GM11168 (cell line): ENCODE measurements at regions not wholly inside any gene's neighbourhood (a gene's known extent, or its start where the extent isn't known, plus 50 kb on each side); places are given as distances from the start of the nearest gene placed in this dataset.

Source experiments
- in situ Hi-C: fragments of 300-500 bp; cut with MboI; formaldehyde crosslinking; loops from one replicate; pipeline ENCODE4 v1.12.0; 2022; ENCODE audit warnings: low sequenced_read_pairs; ENCODE audit not compliant: unreplicated experiment

DNA sequence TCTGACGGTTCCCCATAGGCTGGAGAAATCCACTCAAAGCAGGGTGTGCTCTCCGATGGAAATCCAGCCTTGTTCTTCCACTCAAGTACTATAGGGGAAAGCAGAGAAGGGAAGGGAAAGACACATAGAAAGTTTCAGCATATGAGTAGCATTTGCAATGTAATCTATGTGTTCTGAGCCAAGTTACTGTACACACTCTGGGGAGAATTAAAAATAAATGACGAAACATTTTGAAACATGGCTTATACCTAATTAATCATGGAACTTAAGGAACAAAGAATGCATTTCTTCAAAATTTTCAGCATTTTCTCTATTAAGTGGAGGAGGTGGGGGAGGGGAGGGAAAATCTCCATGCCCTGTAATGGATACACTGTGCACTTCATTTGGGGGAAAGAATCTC is 198.1 kb upstream of the HABP2 start:
- in situ Hi-C loops: no loop called here

DNA sequence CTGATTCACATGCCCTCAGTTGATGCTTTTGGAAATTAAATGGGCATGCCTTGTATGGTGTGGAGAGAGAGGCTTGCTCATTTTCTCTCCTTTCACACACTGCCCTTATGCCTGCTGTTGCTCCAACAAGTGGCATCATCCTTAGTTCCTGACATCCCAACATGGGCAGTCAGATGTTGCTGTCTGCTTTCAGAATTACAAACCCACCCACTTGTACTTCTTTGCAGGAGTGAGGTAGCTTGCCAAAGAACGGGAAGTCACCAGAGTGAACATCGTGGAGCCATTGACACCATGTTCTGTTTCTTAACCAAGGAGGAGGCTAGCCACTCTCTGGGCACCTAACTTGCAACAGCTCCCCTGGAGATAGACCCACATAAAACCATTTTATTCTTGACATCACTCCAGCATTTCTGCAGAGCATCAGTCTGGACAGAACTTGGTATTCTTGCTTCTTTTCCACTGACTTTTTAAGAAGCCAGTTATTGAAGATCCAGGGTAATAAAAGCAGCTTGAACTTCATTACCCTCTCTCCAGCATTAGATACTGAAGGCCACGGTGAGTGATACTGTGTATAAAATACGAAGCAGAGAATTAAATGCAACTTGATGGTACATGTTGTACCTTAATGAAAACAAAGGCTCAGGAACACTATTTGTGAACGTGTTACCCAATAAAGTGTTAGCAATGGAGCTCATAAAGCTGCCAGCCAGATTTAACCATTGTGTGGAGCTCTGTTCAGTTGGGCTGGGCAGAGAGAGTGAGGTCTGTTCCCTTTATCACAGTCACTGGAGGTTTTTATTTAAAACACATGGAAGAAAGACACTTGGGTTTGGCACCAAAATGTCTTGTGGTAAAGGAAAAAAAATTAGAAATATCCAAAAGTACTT is 195.8 kb upstream of the HABP2 start:
- in situ Hi-C loops: no loop called here

DNA sequence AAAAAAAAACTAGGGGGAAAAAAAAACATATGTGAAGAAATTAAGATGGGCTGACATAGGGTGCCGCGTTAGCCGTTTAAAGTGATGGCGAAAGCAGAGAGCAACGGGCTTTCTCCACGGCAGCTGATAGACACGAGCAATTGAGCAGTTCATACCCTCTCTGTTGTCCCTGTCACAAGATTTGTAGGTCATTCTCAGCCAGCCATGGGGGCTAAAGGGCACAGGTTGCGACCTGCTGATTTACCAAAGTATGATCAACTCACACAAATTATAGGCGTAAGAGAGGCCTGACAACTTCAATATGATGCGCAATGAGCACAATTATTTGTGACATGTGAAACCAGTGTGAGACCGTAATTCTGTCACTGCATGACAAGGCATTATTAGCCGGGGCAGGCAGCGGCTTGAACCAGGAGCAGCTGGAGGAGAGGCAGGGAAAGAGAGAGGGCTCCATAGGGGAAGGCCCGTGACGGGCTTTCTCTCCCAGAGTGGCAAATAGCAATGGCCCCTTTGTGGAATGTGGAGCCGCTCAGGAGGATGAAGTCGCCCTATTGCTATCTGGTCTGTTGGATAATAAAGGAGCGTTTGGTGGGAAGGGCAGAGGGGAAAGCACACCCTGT is 195.1 kb upstream of the HABP2 start:
- in situ Hi-C loops: no loop called here

DNA sequence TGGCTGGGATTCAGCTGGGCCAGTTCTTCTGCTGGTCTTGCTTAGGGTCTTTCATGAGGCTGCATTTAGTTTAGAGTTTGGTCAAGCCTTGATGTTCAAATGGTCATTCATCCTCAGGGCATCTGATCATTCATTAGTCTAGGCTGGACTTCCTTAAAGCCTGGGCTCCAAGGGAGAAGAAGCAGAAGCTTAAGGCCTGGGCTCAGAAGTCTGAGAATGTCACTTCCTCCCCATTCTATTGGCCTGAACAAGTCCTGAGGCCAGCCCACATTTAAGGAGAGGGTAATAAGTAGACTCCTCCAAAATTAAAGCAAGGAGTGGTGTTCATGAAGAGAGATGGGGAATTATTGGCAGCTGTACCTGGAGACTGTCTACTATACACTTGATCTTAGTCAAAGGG is 193.2 kb upstream of the HABP2 start:
- in situ Hi-C loops: no loop called here

DNA sequence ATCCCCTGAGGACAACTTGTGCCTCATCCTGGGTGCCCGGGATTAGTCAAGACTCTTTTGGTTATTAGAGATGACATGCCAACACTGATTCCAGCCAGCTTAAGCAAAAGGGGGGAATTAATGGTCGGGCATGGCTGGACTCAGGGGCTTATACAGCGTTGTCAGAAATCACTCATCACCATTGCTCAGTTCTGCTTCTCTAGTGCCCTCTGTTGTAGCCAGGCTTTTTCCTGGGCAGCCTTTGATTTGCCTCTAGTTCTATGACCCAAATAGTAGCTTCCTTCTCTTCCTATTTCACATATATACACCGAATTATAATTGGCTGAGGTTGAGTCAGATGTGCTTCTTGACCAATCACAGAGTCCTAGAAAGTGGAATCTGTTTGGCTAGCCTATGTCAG is 192.0 kb upstream of the HABP2 start:
- in situ Hi-C loops: no loop called here

DNA sequence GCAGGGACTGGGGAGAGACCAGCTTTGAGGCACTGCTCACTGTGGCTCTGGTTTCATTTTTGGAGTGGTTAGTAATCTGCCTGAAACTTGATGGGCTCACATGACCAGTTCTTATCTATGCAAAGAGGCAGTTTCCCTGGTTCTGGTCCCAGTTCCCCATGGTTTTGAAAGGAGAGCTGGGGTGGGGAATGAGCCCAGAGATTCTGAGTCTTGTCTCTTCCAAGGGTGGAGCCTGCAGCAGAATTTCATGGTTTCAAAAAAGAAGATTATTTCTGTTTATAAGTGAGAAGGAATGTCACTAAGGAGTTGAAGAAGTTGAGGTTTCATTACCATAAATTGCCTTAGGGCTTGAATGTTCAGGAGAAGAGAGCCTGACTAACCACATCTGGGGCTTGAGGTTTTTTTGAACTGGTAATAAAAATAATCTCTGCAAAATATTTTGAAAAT is 190.2 kb upstream of the HABP2 start:
- in situ Hi-C loops: no loop called here

DNA sequence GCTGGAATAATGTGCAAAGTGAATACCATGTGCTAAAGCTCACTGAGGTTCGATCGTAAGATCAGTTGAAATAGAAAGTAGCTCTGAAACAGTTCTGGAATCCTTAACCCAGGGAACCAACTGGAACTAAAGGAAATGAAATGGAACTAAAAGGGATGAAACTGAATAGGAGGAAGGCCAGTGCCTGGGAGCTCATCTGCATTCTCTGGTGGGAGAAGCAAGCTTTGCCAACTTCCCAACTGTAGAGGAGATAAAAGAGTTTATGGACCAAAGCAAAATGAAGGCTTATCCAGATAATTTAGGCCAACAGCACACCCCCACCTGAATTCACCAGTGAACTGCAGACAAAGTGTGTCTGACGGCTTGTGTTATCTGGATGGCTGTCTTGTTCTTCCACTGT is 188.6 kb upstream of the HABP2 start:
- in situ Hi-C loops: no loop called here

DNA sequence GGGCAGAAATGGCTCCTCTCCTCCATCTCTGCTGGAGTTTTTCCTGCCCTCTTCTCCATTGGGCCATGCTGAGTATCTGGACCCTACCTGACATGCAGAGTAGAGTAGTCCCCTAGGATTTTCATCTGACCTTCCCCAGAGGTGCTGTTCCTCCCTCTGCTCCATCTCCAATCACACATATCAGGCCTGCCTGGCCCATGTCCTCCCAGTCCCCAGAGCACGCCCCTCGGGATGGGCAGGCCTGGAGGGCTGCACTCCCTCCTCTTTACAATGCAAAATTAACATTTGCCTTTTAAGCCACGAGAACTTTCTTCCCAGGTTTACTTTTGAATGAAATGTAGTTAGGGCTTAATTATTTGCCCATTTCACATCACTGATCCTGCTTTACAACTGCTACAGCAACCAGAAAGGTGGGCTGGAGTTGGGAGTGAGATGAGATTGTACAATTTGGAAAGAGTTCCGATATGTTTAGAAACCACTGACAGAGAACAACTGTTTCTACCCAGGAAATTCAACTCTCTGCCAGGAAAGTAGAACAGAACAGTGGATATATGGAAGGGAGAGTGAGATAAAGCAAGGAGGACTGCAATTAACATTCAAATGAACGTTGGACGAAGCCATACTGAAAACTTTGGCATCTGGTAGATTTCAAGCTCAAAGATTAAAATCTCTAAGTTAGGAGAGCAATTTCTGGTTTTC is 184.0 kb upstream of the HABP2 start:
- in situ Hi-C loops: no loop called here

DNA sequence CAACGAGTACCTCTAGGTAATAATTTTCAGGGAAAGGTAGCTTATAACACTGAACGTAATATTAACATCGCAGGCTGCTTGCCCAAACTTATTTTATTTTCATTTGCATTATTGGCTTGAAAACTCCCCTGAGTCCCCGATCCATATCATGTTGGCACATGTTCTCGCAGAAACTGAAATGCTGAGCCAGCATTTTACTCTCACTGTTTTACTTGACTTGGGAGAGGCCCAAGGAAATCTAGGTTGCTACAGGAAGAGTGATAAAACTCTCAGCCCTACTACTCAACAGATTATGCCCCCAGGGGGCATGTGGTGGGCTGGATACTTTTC is 183.5 kb upstream of the HABP2 start:
- in situ Hi-C loops: no loop called here

DNA sequence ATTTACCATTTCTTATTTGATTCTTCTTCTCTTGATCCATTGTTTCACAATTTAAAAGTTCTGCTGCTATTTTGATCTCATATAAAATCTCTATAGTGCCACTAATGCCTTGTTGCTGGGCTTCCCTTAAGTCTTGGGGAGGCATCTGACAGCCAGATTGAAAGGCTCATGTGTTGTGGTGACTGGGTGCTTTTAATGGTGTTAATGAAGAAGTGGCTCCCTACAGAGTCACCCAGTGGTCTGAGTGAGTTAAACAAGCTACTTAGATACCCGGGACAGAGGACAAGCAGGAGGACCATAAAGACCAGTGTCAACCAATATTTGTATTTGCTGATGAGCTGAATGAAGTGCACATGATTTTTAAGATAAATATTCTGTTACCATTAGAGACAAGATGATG is 176.4 kb upstream of the HABP2 start:
- in situ Hi-C loops: loop anchor here (25.0 kb wide), 1 partner anchor 664 kb away; no protein-coding TSS in a partner anchor

DNA sequence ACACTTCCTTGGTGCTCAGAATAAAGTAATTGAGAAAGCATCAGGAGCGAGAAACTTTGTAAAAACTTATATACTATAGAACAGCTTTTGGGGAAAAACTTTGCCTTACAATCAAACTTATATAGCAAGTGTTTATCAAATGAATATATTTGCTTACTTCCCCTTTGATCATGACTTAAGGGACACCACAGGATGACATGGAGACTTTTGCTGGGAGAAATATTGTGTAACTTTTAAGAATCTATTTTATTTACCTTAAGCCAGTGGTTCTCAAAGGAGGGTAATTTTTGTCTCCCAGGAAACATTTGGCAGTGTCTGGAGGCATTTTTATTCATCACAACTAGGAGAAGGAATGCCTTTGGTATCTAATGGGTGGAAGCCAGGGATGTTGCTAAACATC is 173.8 kb upstream of the HABP2 start:
- in situ Hi-C loops: loop anchor here (25.0 kb wide), 1 partner anchor 667 kb away; no protein-coding TSS in a partner anchor

DNA sequence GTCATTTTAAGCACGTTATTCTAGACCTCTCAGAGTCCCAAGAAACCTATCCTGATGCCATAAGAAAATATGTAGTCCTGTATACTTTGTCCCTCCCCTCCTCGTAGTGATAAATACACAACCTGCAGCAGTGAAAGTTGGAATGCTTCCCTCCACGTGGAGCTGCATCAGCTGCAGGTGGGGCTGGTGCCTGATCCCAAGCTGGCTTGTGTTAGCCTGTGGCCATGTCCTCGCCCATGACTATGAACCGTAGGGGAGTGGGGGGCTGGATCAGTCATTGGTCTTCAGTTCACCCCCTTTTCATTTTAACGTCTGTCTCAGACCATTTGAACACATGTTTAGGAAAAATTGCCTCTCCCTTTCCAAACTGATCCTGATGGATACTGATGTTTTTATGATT is 171.4 kb upstream of the HABP2 start:
- in situ Hi-C loops: loop anchor here (25.0 kb wide), 1 partner anchor 669 kb away; no protein-coding TSS in a partner anchor

DNA sequence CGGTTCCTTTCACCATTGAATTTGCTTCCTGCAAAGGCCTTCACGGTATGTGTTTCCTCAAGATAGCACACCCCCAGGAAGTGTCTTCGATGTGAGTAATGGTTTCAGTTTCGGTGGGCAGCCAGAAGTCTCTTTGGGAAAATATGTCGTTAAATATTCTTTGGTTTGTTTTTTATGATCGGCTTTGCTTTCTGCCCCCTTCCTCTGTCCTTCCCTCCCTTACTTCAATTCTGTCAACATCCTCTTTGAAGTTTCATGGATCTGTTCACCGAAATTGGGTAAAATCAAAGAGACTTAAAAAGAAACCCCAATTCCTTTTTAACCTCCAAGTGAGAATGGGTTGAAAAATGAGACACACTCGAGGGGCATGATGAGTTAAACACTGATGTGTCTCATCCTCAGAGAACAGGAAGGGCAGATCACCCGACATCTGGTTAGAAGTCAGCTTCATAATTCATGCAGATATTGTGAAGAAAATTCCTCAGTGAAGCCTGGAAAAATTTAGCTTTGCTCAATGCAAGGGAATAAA is 170.8 kb upstream of the HABP2 start:
- in situ Hi-C loops: loop anchor here (25.0 kb wide), 1 partner anchor 670 kb away; no protein-coding TSS in a partner anchor

DNA sequence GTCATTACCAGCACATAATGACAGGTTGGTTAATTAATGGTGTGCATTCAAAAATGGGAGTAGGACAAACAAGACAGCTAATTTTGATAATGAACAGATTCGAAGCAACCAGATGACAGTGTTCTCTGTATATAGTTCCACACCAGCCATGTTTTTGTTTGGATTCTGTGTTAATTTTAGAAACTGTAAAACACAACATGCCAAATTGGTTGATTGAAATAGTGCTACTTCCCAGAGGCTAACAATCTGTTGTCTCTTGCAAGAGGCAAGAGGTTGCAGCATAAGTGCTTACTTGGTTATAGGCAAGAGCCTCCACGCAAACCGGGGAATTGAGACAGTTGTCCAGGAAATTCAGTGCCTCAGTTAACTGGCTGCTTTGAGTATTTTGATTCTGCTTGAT is 170.2 kb upstream of the HABP2 start:
- in situ Hi-C loops: loop anchor here (25.0 kb wide), 1 partner anchor 670 kb away; no protein-coding TSS in a partner anchor

DNA sequence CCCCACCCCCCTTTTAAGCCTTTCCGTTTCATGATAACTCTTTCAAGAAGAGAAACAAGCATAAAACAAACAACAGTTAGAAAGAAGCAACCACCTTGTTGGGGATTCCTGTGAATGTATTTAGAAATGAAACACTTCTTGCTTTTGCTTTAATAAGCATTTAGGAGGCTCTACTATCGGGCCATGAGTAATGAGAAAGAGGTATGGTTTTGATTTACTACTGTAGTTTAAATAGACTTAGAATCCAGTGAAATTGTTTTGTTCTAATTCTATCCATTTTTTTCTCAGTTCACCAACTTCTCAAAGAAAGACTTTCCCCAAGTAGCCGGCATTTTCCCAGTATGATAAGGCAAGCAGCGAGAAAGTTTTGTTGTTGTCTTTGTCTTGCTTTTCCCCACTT is 168.7 kb upstream of the HABP2 start:
- in situ Hi-C loops: loop anchor here (25.0 kb wide), 1 partner anchor 672 kb away; no protein-coding TSS in a partner anchor

DNA sequence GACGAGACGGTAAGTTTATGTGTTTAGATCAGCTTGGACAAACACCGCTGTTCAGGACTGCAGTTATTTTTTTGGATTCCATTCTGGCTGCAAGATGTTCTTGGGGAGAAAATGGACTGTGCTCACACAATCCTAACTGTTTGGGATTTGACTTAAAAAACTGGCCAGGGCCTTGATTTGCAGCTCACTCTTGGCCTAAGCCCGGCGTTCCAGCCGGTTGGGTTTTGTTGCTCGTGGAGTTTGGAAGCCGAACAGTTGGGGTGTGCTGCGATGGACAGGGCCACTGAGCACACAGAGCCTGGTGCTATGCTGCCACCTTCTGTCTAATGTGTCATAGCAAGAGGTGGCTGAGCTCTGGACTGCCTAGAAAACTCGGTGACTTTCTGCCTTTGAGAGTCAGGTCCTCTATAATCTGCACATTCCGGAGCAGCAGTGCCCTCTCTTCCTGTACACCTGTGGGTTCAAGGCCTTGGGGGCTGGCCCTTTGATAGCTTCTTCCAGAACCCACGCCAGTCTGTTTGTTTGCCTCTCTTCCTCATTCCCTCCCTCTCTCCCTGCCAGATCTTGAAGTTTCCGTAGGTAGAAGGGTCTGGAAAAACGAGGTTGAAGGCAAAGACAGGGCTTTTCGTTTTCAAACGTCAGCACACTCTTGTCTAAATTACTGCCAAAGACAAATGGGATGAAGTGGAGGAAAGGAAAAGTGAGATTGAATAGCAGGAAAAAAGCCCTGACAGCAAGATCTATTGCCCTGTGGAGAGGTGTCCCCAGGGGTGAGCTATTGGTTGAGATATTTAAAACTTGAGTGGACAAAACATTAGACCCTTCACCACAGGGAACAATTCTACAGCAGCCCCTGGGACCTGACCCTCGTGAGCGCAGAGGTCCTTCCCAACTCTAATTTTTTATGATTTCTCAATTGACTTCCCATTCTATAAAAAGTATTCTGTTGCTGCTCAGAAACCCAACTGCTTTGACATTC is 167.5 kb upstream of the HABP2 start:
- in situ Hi-C loops: loop anchor here (25.0 kb wide), 1 partner anchor 673 kb away; no protein-coding TSS in a partner anchor

DNA sequence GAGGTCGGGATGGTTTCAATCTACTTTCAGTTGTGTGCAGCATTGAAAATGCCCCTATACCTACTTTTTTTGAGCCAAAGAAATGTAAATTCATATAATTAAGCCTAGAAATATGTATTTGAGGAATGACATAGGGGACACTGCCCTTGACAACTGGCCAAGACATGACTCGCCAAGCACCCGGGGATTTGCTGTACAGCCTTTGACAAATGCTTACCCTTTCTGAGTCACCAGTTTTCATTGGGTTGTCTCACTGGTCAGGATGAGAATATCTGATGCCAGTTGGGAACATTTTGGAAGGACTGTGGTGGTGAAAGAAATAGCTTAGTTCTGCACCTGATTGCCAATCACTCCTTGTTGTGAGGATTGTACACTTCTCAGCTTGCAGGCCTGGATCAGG is 166.8 kb upstream of the HABP2 start:
- in situ Hi-C loops: loop anchor here (25.0 kb wide), 1 partner anchor 674 kb away; no protein-coding TSS in a partner anchor

DNA sequence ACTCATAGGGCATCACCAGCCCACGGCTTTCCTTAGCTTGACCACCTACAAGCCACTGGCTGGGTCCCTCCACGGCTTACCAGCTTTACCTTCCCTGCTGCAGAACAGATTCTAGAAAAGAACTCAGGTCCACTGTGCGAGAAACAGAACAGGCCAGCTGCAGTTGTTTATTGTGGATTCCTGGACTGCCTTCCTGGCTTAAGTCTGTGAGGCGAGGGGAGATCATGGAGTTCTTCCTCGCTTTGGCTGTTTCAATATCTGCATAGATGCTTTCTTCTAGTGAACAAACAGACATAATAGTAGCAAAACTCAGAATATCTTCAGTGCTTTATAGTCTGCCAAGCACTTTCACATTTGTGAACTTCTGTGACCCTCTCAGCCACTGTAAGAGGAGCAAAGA is 162.9 kb upstream of the HABP2 start:
- in situ Hi-C loops: loop anchor here (25.0 kb wide), 1 partner anchor 678 kb away; no protein-coding TSS in a partner anchor

DNA sequence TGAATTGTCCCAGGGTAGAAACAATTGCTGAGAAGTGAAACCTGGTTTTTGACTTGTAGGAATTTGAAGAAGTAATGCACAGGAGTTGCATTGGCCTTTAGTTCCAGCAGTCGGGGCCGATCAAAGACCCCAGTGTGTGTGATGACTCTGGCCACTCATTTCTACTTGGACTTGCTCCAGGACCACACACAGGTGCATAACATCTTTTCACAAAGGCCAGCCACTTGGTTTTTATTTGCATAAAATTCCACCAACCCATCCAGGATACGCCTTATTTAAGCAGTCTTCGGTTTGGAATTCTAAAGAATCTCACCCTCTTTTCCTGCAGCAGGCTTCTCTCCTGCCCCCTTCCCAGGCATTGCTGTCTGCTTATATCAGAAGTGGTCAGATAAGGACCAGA is 162.0 kb upstream of the HABP2 start:
- in situ Hi-C loops: loop anchor here (25.0 kb wide), 1 partner anchor 679 kb away; no protein-coding TSS in a partner anchor
